HG02763 (cell line): ENCODE measurements at regions not wholly inside any gene's neighbourhood (a gene's known extent, or its start where the extent isn't known, plus 50 kb on each side); places are given as distances from the start of the nearest gene placed in this dataset.

Source experiments
- ATAC-seq: cut with Tn5 transposase; IDR thresholded peaks from one replicate; pipeline ENCODE4 v1.9.1; 2021; ENCODE audit warnings: mild to moderate bottlenecking, moderate library complexity; ENCODE audit not compliant: unreplicated experiment

GRCh38 chr9:108526518-108526917 lies 329.3 kb downstream of the ACTL7B start:
- no peak for ATAC-seq

DNA sequence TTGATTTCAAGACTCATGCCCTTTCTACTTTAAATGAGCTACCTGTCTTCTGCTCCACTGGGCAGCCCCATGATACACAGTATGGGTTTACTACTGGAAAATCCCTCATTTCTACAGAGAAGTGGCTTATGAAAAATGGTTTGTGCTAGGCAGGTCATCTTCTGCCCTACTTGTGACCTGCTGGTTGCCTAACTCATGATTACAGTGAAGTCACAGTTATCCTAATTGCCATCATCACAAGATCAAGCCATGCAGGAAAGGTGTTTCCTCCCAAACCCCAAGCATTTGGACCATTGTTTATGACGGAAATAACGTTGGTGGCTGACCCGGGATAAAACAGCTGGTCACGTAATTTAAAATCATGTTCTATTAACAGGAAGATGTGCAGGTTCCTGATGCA lies 330.6 kb downstream of the ACTL7B start:
- no peak for ATAC-seq

DNA sequence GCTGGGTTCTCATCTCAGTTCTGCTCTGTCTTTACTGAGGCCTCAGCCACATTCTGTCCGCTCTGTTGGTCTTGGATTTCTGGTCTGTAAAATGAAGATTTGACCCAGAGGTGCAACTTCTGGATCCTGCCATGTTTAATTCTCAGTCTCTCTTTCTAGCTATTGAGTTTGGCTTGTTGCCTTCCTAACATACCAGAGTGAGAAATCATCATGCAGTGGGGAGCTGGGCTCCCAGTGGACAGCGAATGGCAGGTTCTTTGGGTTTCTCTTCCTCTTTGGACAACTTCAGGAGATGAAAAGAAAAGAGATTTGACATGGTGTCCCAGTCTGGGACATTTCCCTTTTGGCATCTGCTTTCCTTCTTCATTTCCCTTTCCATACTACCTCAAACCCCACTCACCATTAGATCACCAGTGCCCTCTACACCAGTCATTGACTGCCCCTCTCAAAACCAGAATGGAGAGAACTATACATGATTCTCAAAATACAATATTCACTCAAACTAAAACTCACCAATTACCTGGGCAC lies 334.7 kb downstream of the ACTL7B start:
- no peak for ATAC-seq

DNA sequence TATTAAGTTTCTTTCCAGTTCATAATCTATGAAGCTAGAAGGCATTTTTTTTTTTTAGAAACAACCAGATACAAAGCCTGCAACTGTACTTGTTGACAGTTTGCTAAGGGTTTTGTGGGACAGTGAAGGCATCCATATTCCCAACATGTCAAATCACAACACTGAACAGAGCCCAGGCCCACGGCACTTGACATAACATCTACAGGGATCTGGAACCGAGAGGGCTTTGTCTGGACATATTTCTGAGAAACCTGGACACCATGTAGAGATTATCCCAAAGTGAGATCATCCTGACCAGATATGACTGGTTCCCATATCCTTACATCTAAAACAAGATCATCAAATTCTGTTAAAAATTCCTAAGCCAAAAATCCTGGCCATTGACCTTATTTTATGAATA lies 336.3 kb downstream of the ACTL7B start:
- ATAC-seq = no peak

DNA sequence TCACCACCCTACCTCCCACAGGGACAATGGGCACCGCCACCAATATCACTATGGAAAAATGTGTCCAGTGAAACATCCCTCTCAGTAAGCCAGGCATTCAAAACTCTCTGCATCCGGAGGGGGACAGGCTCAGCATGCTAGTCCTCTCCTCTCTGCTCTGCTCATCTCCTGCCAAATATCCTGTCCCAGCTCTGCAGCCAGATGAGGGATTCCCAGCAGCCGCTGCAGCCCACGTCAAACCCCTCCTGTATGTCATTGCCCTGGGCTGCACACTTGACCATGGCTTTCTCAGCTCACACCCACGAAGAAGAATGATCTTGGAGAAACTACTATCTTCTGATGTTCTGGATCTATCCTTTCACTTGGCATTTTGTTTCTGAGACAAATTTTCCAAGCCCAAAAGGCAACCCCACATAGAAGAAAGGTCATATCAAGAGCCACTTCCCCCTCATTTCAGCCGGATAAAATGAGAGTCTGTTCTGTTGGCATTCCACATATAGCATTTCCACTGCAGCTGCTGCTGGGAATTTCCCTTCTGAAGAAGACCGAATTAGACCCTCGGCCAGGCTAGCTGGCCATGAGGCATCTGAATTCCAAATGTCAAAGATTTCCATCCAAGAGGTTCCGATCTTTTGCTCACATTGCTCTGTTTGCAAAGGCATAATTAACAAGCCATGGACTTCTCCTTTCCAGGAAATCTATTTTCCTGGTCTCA lies 338.0 kb downstream of the ACTL7B start:
- ATAC-seq = no peak

DNA sequence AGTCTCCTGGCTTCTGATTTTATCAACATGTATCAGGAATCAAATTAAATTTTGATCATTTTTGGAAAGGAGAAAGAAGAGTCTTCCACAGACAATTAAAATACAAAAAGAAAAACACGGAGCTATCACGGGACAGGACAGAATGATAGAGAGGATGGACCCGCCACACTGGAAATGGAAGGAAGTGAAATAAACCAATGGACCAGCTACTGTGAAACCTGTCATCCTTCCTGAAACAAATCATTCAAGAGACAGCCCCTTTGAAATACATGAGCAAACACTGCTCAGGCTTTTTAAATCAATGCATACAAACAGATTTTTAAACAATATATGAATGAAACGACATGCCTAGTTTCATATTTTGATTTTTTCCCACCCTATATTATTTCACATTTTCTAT lies 339.4 kb downstream of the ACTL7B start:
- ATAC-seq = no peak

DNA sequence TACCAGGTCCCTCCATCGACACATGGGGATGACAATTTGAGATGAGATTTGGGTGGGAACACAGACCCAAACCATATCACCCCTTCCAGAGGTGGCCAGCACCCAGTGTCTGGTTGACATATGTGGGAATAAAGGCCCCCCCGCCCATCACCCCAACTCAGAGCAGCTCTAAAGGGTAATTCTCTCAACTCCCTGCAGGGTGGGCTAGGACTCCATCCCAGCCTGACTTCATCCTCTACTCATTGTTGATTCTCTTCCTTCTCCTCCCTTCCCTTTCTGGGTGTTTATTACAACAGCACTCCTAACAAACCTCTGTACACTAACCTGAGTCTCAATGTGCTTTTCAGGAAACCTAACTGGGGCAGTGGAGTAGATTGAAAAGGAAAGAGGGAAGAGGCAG lies 339.9 kb downstream of the ACTL7B start:
- ATAC-seq = no peak

DNA sequence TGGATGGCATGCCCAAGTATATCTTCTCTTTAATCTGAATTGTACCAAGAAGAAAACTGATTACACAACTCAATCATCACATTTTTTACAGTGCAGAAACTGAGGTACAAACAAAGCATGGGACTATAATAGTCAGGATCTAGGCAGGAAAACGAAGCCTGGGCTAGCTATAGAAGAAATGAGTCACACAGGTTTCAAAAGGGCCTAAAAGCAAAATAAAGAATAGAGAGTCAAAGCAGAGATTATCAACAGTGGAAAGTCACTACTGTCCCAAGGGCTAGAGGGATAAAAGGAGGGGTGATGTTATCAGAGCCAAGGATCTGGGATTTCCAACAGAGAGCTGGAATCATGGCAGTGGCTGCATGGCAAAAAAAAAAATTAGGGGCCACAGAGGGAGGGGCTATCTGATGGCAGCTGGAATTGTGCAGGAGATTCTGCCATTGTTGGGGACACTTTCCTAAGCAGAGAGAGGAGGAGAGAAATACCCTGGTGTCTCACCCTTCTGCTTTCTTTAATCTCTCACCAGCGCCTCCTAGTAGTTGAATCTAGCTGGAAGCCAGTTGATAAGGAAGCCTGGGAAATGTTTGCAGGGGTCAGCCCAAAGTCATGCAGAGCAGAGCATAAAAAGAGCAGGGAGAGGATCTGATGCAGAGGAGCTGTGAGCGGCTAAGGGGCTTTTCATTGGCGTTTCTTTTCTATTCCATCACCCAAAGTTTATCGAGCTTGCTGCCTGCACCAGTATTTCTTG lies 343.2 kb downstream of the ACTL7B start:
- no peak for ATAC-seq

DNA sequence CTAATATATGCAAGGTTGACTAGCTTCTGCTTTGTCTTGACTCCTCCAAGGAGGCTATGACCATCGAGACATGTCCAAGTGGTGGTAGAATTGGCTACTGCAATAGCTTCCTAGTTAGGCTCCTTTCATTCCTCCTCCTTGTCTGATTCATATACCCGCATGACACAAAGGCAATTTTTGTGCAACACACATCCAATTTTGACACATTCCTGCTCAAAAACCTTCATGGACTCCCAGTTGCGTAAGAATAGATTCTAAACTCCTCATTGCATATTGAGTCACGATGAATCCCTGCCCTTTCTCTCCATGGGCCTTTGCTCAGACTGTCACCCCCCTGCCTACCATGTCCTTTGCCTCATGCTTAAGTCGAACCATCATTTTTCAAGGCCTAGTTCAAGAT lies 344.5 kb downstream of the ACTL7B start:
- ATAC-seq = no peak

GRCh38 chr9:108496846-108497245 lies 358.9 kb downstream of the ACTL7B start:
- ATAC-seq = no peak

GRCh38 chr9:108489567-108489966 lies 366.2 kb downstream of the ACTL7B start:
- no peak for ATAC-seq

DNA sequence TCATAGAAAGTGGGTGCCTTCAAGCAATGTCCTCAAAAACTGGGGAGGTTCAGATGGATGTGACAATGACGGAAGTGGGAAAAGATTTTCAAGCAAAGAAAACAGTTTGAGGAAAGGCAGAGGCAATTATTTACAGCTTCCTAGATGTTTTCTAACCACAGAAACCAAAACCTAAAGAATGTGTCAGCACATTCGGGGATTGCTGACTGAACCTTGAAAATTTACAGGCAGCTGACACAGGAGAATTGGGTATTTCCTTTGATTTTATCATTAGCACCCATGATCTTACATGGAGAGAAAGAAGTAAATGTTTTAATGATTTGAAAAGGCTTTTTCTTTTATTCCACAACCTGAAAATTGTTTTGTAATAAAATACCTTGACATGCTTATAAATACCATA lies 369.0 kb downstream of the ACTL7B start:
- ATAC-seq = no peak

GRCh38 chr9:108484468-108484867 lies 371.3 kb downstream of the ACTL7B start:
- ATAC-seq = no peak

DNA sequence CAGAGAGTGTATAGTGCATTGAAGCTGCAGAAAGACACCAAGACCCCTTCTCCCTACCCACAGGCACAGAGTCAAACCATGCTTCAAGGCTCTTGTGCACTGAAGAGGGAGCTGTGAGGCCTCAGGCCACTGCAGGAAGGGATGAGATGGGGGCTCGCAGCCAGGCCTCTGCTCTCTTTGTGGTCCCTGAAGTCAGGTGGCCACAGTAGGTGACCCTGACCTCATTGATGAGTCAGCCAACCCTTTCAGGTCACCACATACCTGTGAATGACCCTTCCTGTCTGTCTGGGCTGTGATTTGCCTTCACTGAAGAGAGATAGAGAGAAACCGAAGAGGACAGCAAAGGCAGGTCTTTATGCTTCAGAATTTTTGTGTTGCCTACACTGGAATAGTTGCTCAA lies 372.1 kb downstream of the ACTL7B start:
- no peak for ATAC-seq

DNA sequence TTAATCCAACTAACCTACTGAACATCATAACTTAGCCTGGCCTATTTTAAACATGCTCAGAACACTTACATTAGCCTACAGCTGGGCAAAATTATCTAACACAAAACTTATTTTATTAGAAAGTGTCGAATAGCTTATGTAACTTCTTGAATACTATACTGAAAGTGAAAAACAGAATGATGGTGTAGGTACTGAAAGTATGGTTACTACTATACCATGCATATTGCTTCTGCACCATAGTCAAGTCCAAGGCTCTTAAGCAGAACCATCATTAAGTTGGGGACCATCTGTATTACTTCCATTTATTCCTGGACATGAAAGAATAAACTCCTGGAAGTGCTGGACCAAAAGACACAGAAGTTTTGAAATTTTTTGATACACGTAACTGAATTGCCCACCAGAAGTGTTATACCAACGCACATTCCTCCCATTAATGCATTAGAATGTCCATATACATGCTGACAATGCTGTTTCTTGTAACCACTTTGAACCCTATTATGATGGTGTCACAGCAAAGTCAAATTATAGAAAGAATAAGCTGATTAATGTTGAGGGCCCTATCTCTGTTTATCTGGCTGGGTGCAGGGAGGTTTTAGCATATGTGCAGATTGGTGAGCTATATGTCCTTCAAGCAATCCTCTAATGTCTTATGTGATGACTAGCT lies 375.7 kb downstream of the ACTL7B start:
- ATAC-seq = no peak

DNA sequence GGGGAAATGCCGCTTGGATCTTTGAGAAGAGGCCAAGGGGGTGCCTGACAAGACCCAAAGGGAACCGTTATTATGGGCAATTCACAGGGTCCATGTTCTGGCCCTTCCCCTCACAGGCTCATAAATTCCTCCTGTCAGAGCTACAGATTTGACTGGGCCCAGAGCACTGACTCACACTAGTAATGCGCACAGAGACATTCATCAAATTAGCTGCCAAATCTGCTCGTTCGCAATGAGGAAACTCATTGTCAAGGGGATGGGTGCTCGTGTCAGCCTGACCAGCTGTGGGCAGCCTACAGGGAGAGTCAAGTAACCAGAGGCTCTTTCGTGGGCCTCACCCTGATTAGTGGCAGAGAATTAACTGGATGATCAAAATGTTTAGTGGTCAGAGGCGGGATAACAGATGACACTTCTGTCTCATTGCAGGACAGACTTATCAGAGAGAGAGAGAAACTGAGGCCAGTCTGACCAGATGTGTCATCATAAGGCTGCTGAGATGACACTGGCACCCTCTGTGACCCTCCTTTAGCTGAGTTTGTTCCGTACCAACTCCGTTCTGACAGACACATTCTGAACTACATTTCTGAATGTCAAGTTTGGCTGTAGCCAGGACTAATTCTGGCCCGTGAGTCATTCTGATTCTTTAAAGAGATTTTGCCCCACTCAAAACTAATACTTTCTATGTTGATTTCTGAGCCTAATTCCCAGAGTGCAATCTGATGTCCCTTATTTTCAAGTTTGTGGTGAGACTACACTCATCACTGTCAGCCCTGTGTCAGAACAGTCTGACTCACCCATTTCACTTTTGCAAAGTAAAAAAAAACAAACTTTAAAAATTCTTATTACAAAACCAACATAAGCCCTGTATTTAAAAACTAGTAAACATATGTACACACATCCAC lies 377.1 kb downstream of the ACTL7B start:
- peak; percentile 77 for ATAC-seq

DNA sequence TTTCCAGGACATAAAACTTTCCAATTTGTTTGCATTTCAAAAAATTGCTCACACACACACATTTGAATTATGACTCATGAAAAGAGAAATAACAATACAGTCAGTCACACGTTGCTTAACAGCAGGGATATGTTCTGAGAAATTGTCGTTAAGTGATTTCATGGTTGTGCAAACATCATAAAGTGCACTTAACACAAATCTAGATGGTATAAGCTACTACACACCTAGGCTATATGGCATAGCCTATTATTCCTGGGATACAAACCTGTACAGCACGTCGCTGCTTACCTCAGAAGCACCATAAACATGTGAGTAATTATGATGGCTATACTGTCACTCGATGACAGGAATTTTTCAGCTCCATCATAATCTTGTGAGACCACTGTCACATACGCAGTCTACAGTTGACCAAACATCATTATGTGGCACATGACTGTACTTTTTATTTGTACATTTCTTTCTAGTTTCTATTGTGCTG lies 378.2 kb downstream of the ACTL7B start:
- no peak for ATAC-seq

DNA sequence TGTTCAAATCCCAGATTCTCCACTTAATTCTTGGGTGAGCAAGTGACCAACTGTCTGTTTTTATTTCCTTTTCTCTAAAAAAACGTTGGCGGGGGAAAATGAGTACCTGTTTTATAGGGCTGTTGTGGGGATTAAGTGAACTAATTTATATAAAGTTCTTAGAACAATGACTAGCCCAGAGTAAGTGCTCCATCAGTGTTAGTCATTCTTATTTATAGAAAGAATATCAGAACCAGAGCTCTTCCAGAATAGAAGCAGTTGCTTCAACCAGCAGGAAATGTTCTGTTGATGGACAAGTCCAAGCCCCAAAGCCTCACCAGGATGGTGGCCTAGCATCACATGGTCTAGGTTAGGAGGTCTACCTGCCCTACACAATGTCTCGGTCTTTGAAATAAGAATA lies 379.2 kb downstream of the ACTL7B start:
- ATAC-seq = no peak

DNA sequence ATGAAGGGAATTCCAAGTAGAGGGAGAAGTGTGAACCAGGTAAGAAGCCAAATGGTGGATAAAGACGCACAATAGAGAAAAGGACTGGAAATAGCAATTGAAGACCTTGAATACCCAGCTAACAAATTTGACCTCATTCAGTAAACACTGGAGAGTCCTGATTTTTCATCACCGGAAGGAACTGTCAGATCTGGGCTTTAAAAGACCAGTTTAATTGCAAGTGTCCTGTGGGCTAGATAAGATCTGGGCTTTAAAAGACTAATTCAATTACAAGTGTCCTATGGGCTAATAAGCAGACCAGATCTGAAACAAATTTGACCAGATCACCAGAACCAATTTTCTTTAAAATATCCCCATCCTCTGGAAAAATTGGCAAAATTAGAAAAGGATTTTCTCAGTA lies 380.0 kb downstream of the ACTL7B start:
- no peak for ATAC-seq

DNA sequence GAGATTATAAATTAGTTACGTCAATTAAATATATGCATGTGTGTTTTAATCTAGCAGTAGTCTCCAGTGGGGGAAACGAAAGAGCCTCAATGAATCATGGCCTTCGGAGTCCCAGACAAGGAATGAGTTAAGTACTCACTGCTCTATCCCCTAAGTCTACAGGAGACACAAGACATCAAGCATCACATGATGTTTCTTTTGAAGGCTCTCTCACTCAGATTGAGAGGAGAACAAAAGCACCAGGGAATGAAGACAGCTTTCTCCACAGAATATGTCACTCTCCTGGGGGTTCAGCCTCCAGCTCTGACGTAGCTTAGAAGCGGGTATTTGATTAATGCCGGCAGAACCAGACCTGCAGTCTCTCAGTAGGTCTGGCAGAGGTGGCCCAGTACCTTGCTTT lies 381.4 kb downstream of the ACTL7B start:
- ATAC-seq = no peak
